ENCODE measurements at regions not wholly inside any gene's neighbourhood (a gene's known extent, or its start where the extent isn't known, plus 50 kb on each side); places are given as distances from the start of the nearest gene placed in this dataset.

GRCh38 chr10:37728830-37729229, 128.6 kb downstream of the ZNF248 start:
- Histone ChIP-seq H3K79me2 (ENCODE audit: insufficient read depth, low read length) (no peaks in the 10 kb centered on the region), H3K4me3 (replicated peaks in 1 of 3; ENCODE audit: insufficient read depth in 1 of 3, low read depth in 2 of 3, low read length in 3 of 3) (no peak overlapping the region), H2AFZ (ENCODE audit: low read length) (no peak overlapping the region), H4K20me1 (ENCODE audit: insufficient read depth, low read length) (no peaks in the 10 kb centered on the region), H3K4me1 (ENCODE audit: insufficient read depth, low read length) (no peaks in the 10 kb centered on the region), H3K27ac (ENCODE audit: extremely low read length, insufficient read depth, low read length) (no peak overlapping the region), H3K9me3 (ENCODE audit: low read length) (no peaks in the 10 kb centered on the region), H3K4me2 (ENCODE audit: low read depth, low read length) (no peak overlapping the region), H3K27me3 (ENCODE audit: control insufficient read depth in 1 of 2, insufficient read depth in 2 of 2, low read length in 2 of 2) (no peaks in the 10 kb centered on the region), H3K9ac (ENCODE audit: insufficient read depth, low read depth, low read length) (no peak overlapping the region), H3K36me3 (replicated peaks in 1 of 2; ENCODE audit: control insufficient read depth in 1 of 2, insufficient read depth in 2 of 2, low read length in 2 of 2) (no peaks in the 10 kb centered on the region)
- WGBS (ENCODE audit: low lambda C conversion rate) = 21% methylated on average over 5 of the region's 5 CpGs
- no peak for DNase-seq (ENCODE audit: low spot score)
- in situ Hi-C loops (cut with HindIII; ENCODE audit: extremely low pct_ligation_motif_present, low pct_unique_long_range_greater_than_20kb) = no loop called here
- BruUV-seq (replicated peaks) = no TSS peak
- FAIRE-seq = no peak
- ChIA-PET CTCF (ENCODE audit: low intra/inter-chr PET ratio, low total read pairs) (no interaction called here), POLR2A (no interaction called here)
- intact Hi-C loops (cut with micrococcal nuclease; ENCODE audit: unreplicated experiment) = no loop called here
- no peak for TF ChIP-seq BHLHE40 (IDR thresholded peaks at IDR 0.05; ENCODE audit: low read length)
- TF ChIP-seq ZNF709 (CRISPR knock-in tag; IDR thresholded peaks at IDR 0.05) = no peak
- TF ChIP-seq XRCC5 (optimal IDR thresholded peaks at IDR 0.05; ENCODE audit: low read length) = no peak
- no peak for TF ChIP-seq MAX (IDR thresholded peaks at IDR 0.05)
- no peak for TF ChIP-seq MTA3 (CRISPR knock-in tag; IDR thresholded peaks at IDR 0.05)
- no peak for TF ChIP-seq ZNF790 (CRISPR knock-in tag; IDR thresholded peaks at IDR 0.05; ENCODE audit: borderline replicate concordance)
- TF ChIP-seq DMAP1 (CRISPR knock-in tag; IDR thresholded peaks at IDR 0.05) = no peak
- TF ChIP-seq, protein P1, sequence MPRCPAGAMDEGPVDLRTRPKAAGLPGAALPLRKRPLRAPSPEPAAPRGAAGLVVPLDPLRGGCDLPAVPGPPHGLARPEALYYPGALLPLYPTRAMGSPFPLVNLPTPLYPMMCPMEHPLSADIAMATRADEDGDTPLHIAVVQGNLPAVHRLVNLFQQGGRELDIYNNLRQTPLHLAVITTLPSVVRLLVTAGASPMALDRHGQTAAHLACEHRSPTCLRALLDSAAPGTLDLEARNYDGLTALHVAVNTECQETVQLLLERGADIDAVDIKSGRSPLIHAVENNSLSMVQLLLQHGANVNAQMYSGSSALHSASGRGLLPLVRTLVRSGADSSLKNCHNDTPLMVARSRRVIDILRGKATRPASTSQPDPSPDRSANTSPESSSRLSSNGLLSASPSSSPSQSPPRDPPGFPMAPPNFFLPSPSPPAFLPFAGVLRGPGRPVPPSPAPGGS (CRISPR knock-in tag; IDR thresholded peaks at IDR 0.05) = no peak
- TF ChIP-seq ZBTB39 (CRISPR knock-in tag; IDR thresholded peaks at IDR 0.05) = no peak
- no peak for TF ChIP-seq GLI4 (CRISPR knock-in tag; IDR thresholded peaks at IDR 0.05; ENCODE audit: borderline replicate concordance)
- TF ChIP-seq, protein P2, sequence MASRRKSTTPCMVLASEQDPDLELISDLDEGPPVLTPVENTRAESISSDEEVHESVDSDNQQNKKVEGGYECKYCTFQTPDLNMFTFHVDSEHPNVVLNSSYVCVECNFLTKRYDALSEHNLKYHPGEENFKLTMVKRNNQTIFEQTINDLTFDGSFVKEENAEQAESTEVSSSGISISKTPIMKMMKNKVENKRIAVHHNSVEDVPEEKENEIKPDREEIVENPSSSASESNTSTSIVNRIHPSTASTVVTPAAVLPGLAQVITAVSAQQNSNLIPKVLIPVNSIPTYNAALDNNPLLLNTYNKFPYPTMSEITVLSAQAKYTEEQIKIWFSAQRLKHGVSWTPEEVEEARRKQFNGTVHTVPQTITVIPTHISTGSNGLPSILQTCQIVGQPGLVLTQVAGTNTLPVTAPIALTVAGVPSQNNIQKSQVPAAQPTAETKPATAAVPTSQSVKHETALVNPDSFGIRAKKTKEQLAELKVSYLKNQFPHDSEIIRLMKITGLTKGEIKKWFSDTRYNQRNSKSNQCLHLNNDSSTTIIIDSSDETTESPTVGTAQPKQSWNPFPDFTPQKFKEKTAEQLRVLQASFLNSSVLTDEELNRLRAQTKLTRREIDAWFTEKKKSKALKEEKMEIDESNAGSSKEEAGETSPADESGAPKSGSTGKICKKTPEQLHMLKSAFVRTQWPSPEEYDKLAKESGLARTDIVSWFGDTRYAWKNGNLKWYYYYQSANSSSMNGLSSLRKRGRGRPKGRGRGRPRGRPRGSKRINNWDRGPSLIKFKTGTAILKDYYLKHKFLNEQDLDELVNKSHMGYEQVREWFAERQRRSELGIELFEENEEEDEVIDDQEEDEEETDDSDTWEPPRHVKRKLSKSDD (CRISPR knock-in tag; IDR thresholded peaks at IDR 0.05; ENCODE audit: low read depth) = no peak
- no peak for TF ChIP-seq ZNF3 (CRISPR knock-in tag; IDR thresholded peaks at IDR 0.05)
- TF ChIP-seq TRIM24 (CRISPR knock-in tag; IDR thresholded peaks at IDR 0.05) = no peak
- no peak for TF ChIP-seq ZFP36 (IDR thresholded peaks at IDR 0.05; ENCODE audit: borderline replicate concordance, low read depth, low read length, partially characterized antibody)
- no peak for TF ChIP-seq ZNF337 (CRISPR knock-in tag; IDR thresholded peaks at IDR 0.05; ENCODE audit: borderline replicate concordance, low read depth)
- no peak for TF ChIP-seq ZKSCAN8 (CRISPR knock-in tag; IDR thresholded peaks at IDR 0.05; ENCODE audit: borderline replicate concordance)
- no peak for TF ChIP-seq ZGPAT (CRISPR knock-in tag; IDR thresholded peaks at IDR 0.05)
- TF ChIP-seq LBX2 (CRISPR knock-in tag; IDR thresholded peaks at IDR 0.05; ENCODE audit: borderline replicate concordance) = no peak
- TF ChIP-seq ZMYM4 (CRISPR knock-in tag; IDR thresholded peaks at IDR 0.05) = no peak
- ATAC-seq = peak; percentile 59

Measured in HepG2 (cell line).